Tibial nerve (tissue), 4 donors: ENCODE measurements at regions not wholly inside any gene's neighbourhood (a gene's known extent, or its start where the extent isn't known, plus 50 kb on each side); places are given as distances from the start of the nearest gene placed in this dataset.

Experiments
- DNase-seq, 2 donors: peaks; one replicate each; pipeline ENCODE4 v3.0.0-alpha.2; 2019; ENCODE audit warnings: low spot score in 2 of 2
- H3K27ac ChIP-seq, 4 donors: fragments of 200-600 bp; sonication (generic) in 3 of 4; one replicate each; pipeline ENCODE4 v1.5.1; 2017 to 2019; ENCODE audit warnings: mild to moderate bottlenecking in 1 of 4
- H3K27me3 ChIP-seq, 2 donors: fragments of 200-600 bp; sonication (generic) in 1 of 2; one replicate each; pipeline versions ENCODE4 v1.5.1 to v1.6.0; 2017 to 2019
- H3K36me3 ChIP-seq, 3 donors: fragments of 200-600 bp; sonication (generic); one replicate each; pipeline ENCODE4 v1.5.1; 2018 to 2019
- H3K4me1 ChIP-seq, 4 donors: fragments of 200-600 bp; sonication (generic) in 3 of 4; one replicate each; pipeline ENCODE4 v1.5.1; 2017 to 2019
- H3K4me3 ChIP-seq, 4 donors: fragments of 200-600 bp; sonication (generic) in 3 of 4; one replicate each; pipeline ENCODE4 v1.5.1; 2017 to 2019; ENCODE audit warnings: mild to moderate bottlenecking in 1 of 4, moderate library complexity in 1 of 4
- H3K9me3 ChIP-seq, 4 donors: fragments of 200-600 bp; sonication (generic) in 3 of 4; one replicate each; pipeline ENCODE4 v1.5.1; 2017 to 2019
- EP300 ChIP-seq, 2 donors: sonication (generic); formaldehyde crosslinking; IDR thresholded peaks; one replicate each; pipeline ENCODE4 v1.6.1; 2017; ENCODE audit warnings: antibody characterized with exemption in 2 of 2, mild to moderate bottlenecking in 1 of 2
- POLR2A ChIP-seq, 2 donors: fragments of 450-650 bp; IDR thresholded peaks; one replicate each; pipeline ENCODE4 v1.6.1; 2017; ENCODE audit warnings: antibody characterized with exemption in 2 of 2, mild to moderate bottlenecking in 2 of 2, moderate library complexity in 2 of 2
- WGBS, 2 donors: methylation state at CpG; one replicate each; pipeline ENCODE4 v1.1.5; 2018; 5-methylcytosine and 5-hydroxymethylcytosine counted together
- TF ChIP-seq, protein P1 (sequence below), 5 experiments: fragments of 200-600 bp in 3 of 5; fragments of 450-650 bp in 2 of 5; sonication (generic) in 3 of 5; IDR thresholded peaks; one replicate each; pipeline ENCODE4 v1.5.1; 2016 to 2019; ENCODE audit warnings: antibody characterized with exemption in 5 of 5, mild to moderate bottlenecking in 3 of 5, moderate library complexity in 2 of 5

DNA sequence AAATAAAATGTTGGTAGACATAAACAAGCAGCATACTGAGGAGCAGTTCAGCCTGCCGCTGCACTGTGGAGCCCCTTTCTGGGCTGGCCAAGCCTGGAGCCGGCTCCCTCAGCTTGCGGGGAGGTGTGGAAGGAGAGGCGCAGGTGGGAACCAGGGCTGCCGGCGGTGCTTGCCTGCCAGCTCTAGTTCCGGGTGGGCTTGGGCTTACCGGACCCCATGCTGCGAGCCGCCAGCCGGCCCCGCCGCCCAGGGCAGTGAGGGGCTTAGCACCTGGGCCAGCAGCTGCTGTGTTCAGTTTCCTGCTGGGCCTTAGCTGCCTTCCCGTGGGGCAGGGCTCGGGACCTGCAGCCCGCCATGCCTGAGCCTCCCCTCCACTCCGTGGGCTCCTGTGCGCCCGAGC is 672.9 kb upstream of the POM121L12 start:
- WGBS, 2 donors: 92 to 95% methylated on average over 12 to 19 of the region's 19 CpGs
- Histone ChIP-seq H3K27me3 (no peaks in the 10 kb centered on the region), H3K9me3 (no peaks in the 10 kb centered on the region), H3K4me3 (no peak overlapping the region), H3K4me1 (no peaks in the 10 kb centered on the region), H3K36me3 (no peaks in the 10 kb centered on the region), H3K27ac (no peak overlapping the region)
- DNase-seq: no peak
- TF ChIP-seq POLR2A (IDR thresholded peaks at IDR 0.05): no peak
- TF ChIP-seq EP300 (IDR thresholded peaks at IDR 0.05): no peak
- TF ChIP-seq, protein P1, sequence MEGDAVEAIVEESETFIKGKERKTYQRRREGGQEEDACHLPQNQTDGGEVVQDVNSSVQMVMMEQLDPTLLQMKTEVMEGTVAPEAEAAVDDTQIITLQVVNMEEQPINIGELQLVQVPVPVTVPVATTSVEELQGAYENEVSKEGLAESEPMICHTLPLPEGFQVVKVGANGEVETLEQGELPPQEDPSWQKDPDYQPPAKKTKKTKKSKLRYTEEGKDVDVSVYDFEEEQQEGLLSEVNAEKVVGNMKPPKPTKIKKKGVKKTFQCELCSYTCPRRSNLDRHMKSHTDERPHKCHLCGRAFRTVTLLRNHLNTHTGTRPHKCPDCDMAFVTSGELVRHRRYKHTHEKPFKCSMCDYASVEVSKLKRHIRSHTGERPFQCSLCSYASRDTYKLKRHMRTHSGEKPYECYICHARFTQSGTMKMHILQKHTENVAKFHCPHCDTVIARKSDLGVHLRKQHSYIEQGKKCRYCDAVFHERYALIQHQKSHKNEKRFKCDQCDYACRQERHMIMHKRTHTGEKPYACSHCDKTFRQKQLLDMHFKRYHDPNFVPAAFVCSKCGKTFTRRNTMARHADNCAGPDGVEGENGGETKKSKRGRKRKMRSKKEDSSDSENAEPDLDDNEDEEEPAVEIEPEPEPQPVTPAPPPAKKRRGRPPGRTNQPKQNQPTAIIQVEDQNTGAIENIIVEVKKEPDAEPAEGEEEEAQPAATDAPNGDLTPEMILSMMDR (IDR thresholded peaks at IDR 0.05): no peak

DNA sequence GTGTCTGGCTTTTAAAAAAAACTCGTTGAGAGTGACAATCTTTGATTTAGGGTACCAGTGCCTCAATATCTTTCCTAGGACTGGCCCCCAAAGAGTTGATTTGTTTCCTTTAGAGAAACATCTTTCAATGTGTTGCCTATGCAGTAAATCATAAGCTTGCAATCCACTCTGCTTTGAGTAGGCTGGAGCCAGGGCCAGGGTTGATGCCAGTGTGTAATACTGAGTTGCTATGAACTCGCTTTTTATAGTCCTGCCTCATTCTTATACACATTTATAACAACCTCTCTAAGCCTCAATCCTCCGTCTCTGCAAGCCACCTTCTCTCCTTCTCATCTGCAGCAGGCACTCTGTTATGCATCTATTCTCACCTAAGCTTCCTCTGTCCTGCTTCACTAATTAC is 674.9 kb upstream of the POM121L12 start:
- 62% methylated on average over 3 of the region's 3 CpGs for WGBS, 2 donors
- Histone ChIP-seq H3K27me3 (no peaks in the 10 kb centered on the region), H3K9me3 (no peaks in the 10 kb centered on the region), H3K4me1 (peaks cover 0 to 3% (median 0%) of the 10 kb centered on the region in 4 donors), H3K4me3 (no peak overlapping the region), H3K36me3 (no peaks in the 10 kb centered on the region), H3K27ac (no peak overlapping the region)
- no peak for TF ChIP-seq POLR2A (IDR thresholded peaks at IDR 0.05)
- TF ChIP-seq, protein P1 (IDR thresholded peaks at IDR 0.05): no peak
- TF ChIP-seq EP300 (IDR thresholded peaks at IDR 0.05): no peak
- DNase-seq: no peak

DNA sequence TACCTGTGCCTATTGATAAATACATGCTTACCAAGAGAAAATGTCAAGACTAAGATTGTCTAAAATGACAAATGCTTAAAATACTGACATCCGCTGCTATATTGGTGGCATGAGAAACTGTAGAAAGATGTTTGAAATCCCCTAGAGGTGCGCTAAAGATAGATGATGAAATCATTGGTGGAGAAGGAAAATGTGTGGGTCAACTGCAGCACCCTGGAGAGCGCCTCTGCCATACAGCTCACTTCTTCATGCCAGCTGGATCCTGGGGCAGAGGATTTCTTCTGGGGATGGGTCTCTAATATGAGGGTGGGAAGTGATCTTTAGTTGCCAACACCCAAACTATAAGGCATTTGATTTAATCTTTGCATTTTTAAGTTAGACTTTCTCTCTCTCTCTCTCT is 680.4 kb upstream of the POM121L12 start:
- H3K4me1 ChIP-seq: peaks cover 0 to 3% (median 0%) of the 10 kb centered on the region in 4 donors
- no peak overlapping the region for H3K27ac ChIP-seq
- no peak overlapping the region for H3K4me3 ChIP-seq
- 59 to 74% methylated on average over 3 of the region's 3 CpGs for WGBS, 2 donors
- no peak for DNase-seq
- H3K27me3 ChIP-seq: no peaks in the 10 kb centered on the region
- no peaks in the 10 kb centered on the region for H3K9me3 ChIP-seq
- no peaks in the 10 kb centered on the region for H3K36me3 ChIP-seq
- TF ChIP-seq, protein P1 (IDR thresholded peaks at IDR 0.05): no peak
- TF ChIP-seq POLR2A (IDR thresholded peaks at IDR 0.05) (no peak), EP300 (IDR thresholded peaks at IDR 0.05) (no peak)

DNA sequence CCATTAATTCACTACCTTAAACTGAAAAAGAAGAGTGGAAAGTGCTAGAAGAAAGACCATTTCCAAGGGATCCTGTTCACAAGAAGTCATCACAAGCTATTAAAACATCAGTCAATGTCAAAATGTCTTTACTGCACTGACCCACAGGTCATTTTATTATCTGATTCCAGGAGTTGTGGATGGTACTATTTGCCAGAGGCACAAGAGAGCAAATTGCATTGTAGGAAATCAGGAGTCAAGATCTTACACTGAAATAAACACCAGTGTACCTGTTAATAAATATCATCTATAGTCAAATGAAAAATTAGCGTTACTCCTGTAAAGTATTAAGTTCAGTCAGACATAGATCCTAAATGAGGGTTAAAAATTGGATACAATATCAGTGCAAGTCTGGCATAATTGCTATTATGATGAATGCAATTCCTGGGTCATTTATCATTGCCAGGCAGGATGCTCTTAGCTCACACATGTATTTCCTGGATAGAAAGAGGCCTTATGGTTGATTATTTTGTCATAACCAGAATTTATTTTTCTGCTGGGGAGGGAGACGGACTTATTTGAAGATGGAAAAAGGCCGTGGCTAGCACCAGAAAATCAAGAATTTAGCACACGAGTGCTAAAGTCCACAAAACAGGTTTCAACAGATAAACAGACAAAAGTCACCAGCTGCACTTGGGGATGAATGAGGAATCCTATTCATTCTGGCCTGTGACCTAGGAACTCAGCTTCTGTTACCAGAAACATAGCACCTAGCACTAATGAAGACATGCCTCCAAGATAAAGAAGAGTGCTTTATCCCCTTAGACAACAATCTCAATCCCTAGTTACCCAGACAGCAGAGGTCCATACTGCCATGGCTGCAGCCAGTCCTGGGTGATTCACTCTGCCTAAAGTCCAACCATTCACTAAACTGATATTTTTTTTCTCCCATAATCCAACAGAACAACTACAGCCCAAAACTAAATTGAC is 683.1 kb upstream of the POM121L12 start:
- H3K4me1 ChIP-seq: peaks cover 0 to 3% (median 0%) of the 10 kb centered on the region in 4 donors
- WGBS, 2 donors: 72 to 89% methylated on average over 4 of the region's 4 CpGs
- DNase-seq: no peak
- H3K4me3 ChIP-seq: no peak overlapping the region
- TF ChIP-seq, protein P1 (IDR thresholded peaks at IDR 0.05): no peak
- TF ChIP-seq POLR2A (IDR thresholded peaks at IDR 0.05) (no peak), EP300 (IDR thresholded peaks at IDR 0.05) (no peak)
- no peak overlapping the region for H3K27ac ChIP-seq
- no peaks in the 10 kb centered on the region for H3K27me3 ChIP-seq
- H3K36me3 ChIP-seq: no peaks in the 10 kb centered on the region
- H3K9me3 ChIP-seq: no peaks in the 10 kb centered on the region

DNA sequence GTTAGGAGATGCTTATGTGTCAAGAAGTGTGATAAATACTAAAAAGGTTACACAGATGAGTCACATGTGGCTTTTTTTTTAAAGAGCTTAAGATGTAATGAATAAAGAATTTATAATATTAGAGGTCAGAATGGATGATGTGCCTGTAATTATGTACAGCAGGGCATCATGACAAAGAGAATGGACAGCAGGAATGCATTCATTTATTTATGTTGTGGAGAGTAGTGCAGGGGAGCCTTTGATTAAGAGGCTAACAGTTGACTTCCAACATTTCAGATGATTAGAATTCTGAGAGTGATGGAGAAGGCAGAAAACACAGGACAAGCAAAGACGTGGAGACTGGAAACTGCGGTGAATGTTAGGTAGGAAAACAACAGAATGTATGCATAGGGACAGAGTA is 691.4 kb upstream of the POM121L12 start:
- WGBS, 2 donors: 73 to 86% methylated on average over 2 of the region's 2 CpGs
- H3K4me1 ChIP-seq: no peaks in the 10 kb centered on the region
- no peak for DNase-seq
- H3K36me3 ChIP-seq: no peaks in the 10 kb centered on the region
- no peak overlapping the region for H3K27ac ChIP-seq
- no peaks in the 10 kb centered on the region for H3K27me3 ChIP-seq
- no peak overlapping the region for H3K4me3 ChIP-seq
- TF ChIP-seq, protein P1 (IDR thresholded peaks at IDR 0.05): no peak
- TF ChIP-seq EP300 (IDR thresholded peaks at IDR 0.05) (no peak), POLR2A (IDR thresholded peaks at IDR 0.05) (no peak)
- peaks cover 0 to 4% (median 0%) of the 10 kb centered on the region in 4 donors for H3K9me3 ChIP-seq
